GM23338 (cell line): ENCODE measurements at regions not wholly inside any gene's neighbourhood (a gene's known extent, or its start where the extent isn't known, plus 50 kb on each side); places are given as distances from the start of the nearest gene placed in this dataset.

ENCODE experiments used
- CTCF ChIP-seq, 2 experiments: fragments of 200-600 bp in 1 of 2; sonication (generic) in 1 of 2; conservative IDR thresholded peaks; 2 replicates each; pipeline versions ENCODE4 v1.5.1 to v1.6.1; 2016 to 2017; ENCODE audit warnings: antibody characterized with exemption in 2 of 2, low read depth in 2 of 2, mild to moderate bottlenecking in 2 of 2, moderate library complexity in 1 of 2
- EZH2 ChIP-seq: fragments of 200-600 bp; sonication (generic); IDR thresholded peaks from one replicate; pipeline ENCODE4 v1.8.0; 2017; ENCODE audit warnings: antibody characterized with exemption, mild to moderate bottlenecking, low read depth; ENCODE audit not compliant: unreplicated experiment
- EZH2phosphoT487 ChIP-seq: fragments of 200-600 bp; sonication (generic); IDR thresholded peaks from one replicate; pipeline ENCODE4 v1.8.1; 2018; ENCODE audit warnings: antibody characterized with exemption; ENCODE audit not compliant: unreplicated experiment
- JUNB ChIP-seq: IDR thresholded peaks from one replicate; pipeline ENCODE4 v1.6.1; 2016; ENCODE audit warnings: antibody characterized with exemption; ENCODE audit not compliant: unreplicated experiment
- ZNF331 ChIP-seq: fragments of 250-450 bp; sonication (Bioruptor Pico); IDR thresholded peaks from 2 replicates; pipeline ENCODE4 v1.5.0; 2020; ENCODE audit warnings: low read depth, mild to moderate bottlenecking, moderate library complexity

GRCh38 chrX:13101441-13102139, 57.2 kb upstream of the FAM9C start:
- no peak for TF ChIP-seq CTCF (conservative IDR thresholded peaks at IDR 0.05; ENCODE audit: low read depth in 2 of 2)
- no peak for TF ChIP-seq EZH2
- TF ChIP-seq ZNF331, result no peak
- TF ChIP-seq JUNB, result no peak
- TF ChIP-seq EZH2phosphoT487, result no peak
